ENCODE measurements at regions not wholly inside any gene's neighbourhood (a gene's known extent, or its start where the extent isn't known, plus 50 kb on each side); places are given as distances from the start of the nearest gene placed in this dataset.

- no peak overlapping the region for H3K4me2 ChIP-seq (ENCODE audit: insufficient read depth, low read length)
- CTCF ChIA-PET, result no interaction called here
- no peak for FAIRE-seq
- no peaks in the 10 kb centered on the region for H3K79me2 ChIP-seq (ENCODE audit: control insufficient read depth, insufficient read depth, low read length)
- no peak overlapping the region for H2AFZ ChIP-seq (ENCODE audit: low read depth, low read length)
- POLR2A ChIA-PET, result no interaction called here
- no peaks in the 10 kb centered on the region for H3K27me3 ChIP-seq (ENCODE audit: control insufficient read depth in 2 of 2, insufficient read depth in 2 of 2, low read length in 2 of 2)
- intact Hi-C loops (cut with micrococcal nuclease) (loop anchor here (5.0 kb wide), 1 partner anchor 263 kb away; no protein-coding TSS in a partner anchor), dilution Hi-C loops (cut with MboI; ENCODE audit: extremely low pct_ligation_motif_present, low sequenced_read_pairs) (no loop called here)
- H3K4me1 ChIP-seq (ENCODE audit: control insufficient read depth, extremely low read depth, insufficient read depth, low read length), result peaks cover 20% of the 10 kb centered on the region
- TF ChIP-seq FOS (IDR thresholded peaks at IDR 0.05; ENCODE audit: borderline replicate concordance, insufficient read depth, low read length) (no peak), MYC (IDR thresholded peaks at IDR 0.05; ENCODE audit: low read depth, low read length) (no peak), POLR2A (IDR thresholded peaks at IDR 0.05; ENCODE audit: low read depth, low read length) (no peak), MAX (IDR thresholded peaks at IDR 0.05; ENCODE audit: insufficient read depth, insufficient read length) (no peak), POLR2AphosphoS5 (IDR thresholded peaks at IDR 0.05; ENCODE audit: insufficient read depth, low read depth, low read length) (no peak), JUN (IDR thresholded peaks at IDR 0.05; ENCODE audit: borderline replicate concordance, insufficient read depth, insufficient read length, low read depth) (no peak), GATA2 (IDR thresholded peaks at IDR 0.05; ENCODE audit: insufficient read depth, insufficient read length, low read depth, low read length) (no peak), EZH2 (IDR thresholded peaks at IDR 0.05; ENCODE audit: borderline replicate concordance, low read depth, low read length, severe bottlenecking) (no peak), CTCF (IDR thresholded peaks at IDR 0.05; ENCODE audit: extremely low read depth in 1 of 2, insufficient read depth in 1 of 2, low read depth in 1 of 2, low read length in 2 of 2) (no peak)
- no TSS peak for BruUV-seq (replicated peaks)
- H3K36me3 ChIP-seq (ENCODE audit: control insufficient read depth in 2 of 2, extremely low read depth in 1 of 2, insufficient read depth in 2 of 2, low read length in 2 of 2), result no peaks in the 10 kb centered on the region
- no peak overlapping the region for H3K4me3 ChIP-seq (replicated peaks in 1 of 3; ENCODE audit: insufficient read depth in 1 of 3, low read depth in 1 of 3, low read length in 3 of 3)
- DNase-seq (ENCODE audit: low read depth, low spot score), result no peak
- no peaks in the 10 kb centered on the region for H3K9me3 ChIP-seq (replicated peaks; ENCODE audit: control insufficient read depth, insufficient read depth, low read length)
- H3K9ac ChIP-seq (replicated peaks; ENCODE audit: extremely low read depth, insufficient read depth, low read length), result no peak overlapping the region
- H3K27ac ChIP-seq (ENCODE audit: insufficient read depth, low read depth, low read length), result no peak overlapping the region
- H3K9me1 ChIP-seq (replicated peaks; ENCODE audit: control insufficient read depth, extremely low read depth, insufficient read depth, low read length), result no peaks in the 10 kb centered on the region
- H4K20me1 ChIP-seq (replicated peaks; ENCODE audit: control insufficient read depth, extremely low read depth, insufficient read depth, low read length), result no peaks in the 10 kb centered on the region
These were observed 380.7 kb upstream of the KCNMB2 start for GRCh38 chr3:178155521-178155920.
